DMS114 treated with DMSO at 0.1 percent for 48 hours (cell line): ENCODE measurements at regions not wholly inside any gene's neighbourhood (a gene's known extent, or its start where the extent isn't known, plus 50 kb on each side); places are given as distances from the start of the nearest gene placed in this dataset.
"Not testable (repeated sequence)": the region's sequence is repeated elsewhere in the genome, so short reads cannot be mapped to it uniquely, and the experiment has no call there.

Experiments used
- DNase-seq: peaks from one replicate; lab custom pipeline; 2025; ENCODE audit not compliant: unreplicated experiment; lab: John Stamatoyannopoulos, UW

DNA sequence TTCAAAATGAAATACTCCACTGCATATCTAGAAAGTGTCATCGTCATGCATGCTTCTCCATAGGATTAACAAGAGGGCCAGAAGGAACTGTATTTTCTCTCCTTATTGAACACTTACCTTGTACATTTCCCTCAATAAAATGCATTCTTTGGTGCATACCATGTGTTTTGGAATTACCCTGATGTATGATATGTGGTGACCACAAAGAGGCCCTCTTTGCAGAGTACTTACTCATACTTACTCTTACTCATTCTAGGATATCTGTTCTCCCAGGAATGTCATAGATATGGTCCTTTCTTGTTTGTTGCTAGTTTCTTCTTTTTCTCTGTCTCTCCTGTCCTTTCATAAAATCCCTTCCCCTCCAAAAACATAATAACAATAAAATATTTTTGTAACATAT, 1087.1 kb upstream of the POT1 start:
- no peak for DNase-seq

DNA sequence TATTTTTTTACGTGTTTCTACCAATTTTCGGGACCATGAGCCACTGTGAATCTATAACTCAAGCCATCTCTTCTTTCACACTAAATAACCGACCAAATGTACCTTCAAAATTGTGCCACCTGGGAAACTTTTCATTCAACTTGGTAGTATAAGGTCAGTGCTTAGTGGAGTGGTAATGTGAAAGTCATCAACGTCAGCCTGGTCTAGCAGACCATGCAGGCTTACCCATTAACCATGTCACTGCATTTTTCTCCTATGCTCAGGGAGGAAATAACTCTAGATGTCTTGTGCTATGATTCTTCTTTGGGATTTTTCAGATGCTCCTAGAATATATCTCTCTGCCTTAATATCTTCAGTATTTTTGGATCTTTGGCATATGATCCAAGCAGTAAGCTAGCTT, 1075.4 kb upstream of the POT1 start:
- DNase-seq, result no peak

DNA sequence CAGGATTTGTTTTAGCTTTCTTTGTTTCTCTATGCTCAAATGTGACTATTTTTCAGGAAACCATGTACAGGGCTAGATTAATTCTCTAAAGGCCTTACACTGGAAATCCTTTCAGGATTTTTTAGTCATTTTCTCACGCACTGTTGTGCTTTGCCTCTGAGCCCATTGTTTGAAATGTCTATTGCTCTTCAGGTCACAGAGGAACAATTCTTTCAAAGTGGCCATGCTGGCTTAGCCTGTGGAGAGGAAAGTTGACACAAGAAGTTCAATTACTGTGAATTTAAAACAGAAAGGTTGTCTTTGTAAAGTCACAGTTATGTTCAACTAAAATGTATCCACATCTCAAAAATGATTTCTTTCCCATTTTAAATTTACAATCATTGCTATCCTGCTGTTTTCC, 1071.7 kb upstream of the POT1 start:
- DNase-seq, result no peak

DNA sequence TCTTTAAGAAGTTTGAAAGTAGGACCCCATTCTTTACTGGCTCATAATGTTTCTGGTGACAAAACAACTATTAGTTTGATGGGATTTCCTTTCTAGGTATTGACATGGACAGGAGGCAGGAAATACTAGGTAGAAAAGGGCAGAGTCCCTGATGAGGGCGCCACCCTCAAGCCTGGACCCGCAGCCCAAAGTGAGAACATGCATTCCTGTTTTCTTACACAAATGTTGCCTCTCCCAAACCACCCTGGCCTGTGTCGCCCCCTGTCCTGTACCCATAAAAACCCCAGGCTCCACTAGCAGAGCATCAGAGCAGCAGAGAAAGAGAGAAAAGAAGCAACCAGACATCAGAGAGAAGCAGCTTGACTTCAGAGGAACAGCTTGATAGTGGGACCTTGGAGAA, 1055.2 kb upstream of the POT1 start:
- no peak for DNase-seq

DNA sequence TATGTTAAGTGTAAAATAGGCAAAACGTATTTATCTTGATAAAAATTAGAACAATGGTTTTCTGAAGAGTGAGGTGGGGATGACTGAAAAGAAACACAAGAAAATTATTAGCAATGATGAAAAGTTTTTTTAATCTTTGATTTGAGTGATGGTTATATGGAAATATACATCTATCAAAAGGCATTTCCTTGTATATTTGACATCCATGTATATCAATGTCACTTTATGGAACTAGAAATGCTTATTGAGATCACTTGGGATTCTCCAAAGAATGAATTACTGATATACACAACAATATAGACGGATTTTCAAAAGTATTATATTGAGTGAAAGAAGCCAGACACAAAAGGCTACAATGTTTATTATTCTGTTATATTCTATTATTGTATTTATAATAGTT, 1042.0 kb upstream of the POT1 start:
- DNase-seq, result no peak

DNA sequence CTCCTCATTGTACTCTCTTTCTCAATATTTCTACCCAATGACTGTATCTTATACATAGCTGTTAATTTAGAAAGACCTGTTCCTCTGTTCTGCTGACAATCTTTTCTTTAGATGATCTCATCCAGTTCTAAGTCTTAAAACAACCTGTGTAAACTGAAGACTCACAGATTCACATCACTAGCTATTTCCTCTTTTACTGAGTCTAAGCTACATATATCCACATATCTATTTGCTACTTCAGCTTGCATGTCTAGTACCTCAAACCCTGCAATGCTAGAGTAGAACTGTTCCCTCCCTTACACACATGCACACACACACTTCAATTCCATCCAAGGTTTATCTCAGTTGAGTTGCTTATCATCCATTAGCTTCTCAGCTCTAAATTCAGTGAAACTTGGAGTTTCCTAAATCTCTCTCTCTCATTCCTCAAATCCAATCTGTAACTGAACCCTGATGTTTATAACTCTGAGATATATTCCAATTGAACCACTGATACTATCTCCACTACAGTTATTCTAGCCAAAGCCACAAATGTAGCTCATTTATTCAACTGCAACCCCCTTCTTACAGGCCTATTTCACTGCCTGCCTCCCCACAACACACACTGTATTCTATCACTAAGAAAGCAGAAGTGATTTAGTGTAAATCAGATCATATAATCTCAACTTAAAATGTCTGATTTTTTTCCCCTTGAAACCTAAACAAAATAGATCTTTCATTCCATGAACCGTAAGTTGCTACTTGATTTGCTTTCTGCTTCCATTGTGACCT, 1036.8 kb upstream of the POT1 start:
- no peak for DNase-seq

DNA sequence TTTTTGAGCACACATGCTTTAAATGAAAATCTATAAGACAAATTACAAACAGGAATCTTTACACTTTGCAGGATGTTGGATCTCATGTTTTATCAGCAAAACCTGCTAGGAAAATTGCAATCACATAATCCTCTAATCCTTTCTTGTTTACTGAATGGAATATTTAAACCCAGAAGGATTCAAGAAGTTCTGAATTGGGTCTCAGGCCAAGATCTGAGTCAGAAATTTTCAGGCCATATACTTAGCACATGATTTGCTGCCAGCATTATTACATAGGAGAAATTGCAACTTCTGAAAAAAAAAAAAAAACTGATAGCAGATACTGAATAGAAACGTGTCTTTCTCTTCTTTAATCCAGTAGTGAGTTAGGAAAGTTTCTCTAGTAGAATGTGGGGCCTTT, 1005.3 kb upstream of the POT1 start:
- DNase-seq, result no peak

DNA sequence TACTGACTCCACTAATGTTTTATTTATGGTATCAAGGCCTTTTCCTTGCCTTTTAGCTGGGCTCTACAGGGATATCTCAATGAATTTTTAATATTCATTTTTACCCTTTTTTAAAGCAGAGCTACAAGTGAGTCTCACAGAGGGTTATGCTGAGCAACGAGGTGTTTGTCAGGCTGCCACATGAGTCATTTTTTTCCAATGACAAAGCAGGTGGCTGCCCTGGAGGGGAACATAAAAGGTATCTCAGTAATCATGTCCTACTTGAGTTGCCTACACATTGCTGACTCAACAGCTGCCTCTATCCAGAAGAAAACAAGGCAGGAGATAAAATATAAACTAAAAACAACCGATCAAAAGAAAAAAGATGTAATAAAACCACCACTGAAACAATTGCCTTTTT, 1004.9 kb upstream of the POT1 start:
- no peak for DNase-seq

DNA sequence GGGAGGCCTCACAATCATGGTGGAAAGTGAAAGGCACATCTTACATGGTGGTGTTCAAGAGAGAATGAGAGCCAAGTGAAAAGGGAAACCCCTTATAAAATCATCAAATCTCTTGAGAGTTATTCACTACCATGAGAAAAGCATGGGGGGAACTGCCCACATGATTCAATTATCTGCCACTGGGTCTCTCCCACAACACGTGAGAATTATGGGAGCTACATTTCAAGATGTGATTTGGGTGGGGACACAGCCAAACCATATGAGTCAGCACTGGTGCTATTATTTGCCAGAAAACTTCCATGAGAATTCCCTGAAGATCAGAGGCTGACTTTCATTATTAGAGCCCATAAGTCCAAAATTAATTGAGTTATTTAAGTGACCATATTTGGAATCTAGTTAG, 1001.2 kb upstream of the POT1 start:
- DNase-seq, result no peak

DNA sequence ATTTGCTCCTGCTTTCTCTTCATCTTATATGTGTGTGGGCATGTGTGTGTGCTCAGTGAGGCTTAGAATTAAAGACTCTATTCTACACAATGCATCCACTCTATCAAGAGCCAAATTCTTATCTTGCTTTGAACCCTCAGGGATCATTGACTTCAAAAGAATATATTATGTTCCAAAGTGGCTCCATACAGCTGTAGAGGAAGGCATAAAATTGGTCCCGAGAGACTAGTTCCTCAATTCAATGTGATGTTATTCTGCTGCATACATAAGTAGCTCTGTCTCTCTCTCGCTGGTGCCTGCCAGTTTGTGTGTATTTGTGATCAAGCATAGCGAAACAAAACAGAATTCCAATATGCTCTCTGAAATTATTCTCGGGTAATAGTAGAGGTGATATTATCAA, 997.9 kb upstream of the POT1 start:
- DNase-seq, result no peak

DNA sequence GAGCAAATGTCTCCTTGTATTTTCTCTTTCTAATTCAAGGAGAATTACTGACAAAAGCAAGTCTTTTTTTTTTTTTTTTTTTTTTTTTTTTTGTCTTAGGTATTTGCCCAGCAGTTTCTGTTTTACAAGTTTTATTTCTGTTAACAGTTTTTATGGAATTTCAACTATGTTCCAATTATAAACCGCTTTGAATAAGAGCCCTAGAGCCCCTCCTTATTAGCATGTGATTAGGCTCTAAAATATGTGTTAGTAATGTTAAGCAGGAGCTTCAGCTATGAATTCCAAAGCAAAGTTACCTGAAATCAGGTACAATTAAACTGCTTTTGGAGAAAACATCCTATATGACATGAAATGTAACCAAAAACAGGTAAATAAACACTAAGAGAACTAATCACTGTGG, 997.0 kb upstream of the POT1 start:
- no peak for DNase-seq

DNA sequence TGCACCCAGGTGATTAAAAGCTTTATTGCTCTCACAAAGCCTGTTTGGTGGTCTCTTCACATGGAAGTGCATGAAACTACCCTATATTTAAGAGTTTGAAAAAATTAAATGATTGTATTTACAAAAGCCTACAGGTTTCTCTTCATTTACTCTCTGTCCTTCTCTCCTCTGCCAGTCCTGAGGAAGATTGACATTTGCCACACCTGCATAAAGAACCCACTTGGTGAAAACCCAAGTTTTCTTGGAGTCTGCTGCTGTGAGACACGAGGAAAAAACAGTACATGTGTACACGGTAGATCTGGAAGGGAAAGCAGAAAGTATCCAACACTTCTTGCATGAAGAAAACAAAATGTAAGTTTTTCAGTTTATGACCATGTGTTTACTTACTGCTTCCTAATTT, 994.4 kb upstream of the POT1 start:
- no peak for DNase-seq

DNA sequence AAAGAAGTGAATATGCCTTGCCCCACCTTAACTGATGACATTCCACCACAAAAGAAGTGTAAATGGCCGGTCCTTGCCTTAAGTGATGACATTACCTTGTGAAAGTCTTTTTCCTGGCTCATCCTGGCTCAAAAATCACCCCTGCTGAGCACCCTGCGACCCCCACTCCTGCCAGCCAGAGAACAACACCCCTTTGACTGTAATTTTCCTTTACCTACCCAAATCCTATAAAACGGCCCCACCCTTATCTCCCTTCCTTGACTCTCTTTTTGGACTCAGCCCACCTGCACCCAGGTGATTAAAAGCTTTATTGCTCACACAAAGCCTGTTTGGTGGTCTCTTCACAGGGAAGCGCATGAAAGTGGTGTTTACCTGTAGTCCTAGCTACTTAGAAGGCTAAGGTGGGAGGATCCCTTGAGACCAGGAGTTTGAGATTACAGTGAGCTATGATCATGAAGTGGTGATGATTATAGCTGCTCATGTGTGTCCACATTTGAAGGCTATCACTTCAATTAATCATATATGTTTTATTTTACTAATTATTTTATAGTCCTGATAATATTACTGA, 985.8 kb upstream of the POT1 start:
- DNase-seq, result not testable (repeated sequence)

DNA sequence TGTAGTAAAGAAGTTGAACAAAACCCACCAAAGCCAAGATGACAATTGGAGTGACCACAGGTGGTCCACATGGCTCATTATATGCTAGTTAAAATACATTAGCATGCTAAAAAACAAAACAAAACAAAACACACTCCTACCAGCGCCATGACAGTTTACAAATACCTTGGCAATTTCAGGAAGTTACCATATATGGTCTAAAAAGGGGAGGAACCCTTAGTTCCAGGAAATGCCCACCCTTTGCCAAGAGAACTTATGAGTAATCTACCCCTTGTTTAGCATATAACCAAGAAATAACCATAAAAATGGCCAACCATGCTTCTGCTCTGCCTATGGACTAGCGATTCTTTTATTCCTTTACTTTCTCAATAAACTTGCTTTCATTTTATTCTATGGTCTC, 979.1 kb upstream of the POT1 start:
- no peak for DNase-seq

DNA sequence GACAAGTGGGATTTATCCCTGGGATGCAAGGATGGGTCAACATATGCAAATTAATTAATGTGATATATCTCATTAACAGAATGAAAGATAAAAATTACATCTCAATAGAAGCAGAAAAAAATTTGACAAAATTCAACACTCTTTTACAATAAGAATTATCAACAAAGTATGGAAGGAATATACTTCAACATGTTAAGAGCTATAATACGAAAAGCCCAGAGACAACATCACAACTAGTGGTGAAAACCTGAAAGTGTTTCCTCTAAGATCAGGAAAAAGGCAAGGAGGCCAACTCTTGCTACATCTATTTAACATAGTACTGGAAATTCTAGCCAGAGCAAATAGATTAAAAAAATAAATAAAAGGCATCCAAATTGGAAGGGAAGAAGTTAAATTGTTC, 970.0 kb upstream of the POT1 start:
- DNase-seq, result no peak

DNA sequence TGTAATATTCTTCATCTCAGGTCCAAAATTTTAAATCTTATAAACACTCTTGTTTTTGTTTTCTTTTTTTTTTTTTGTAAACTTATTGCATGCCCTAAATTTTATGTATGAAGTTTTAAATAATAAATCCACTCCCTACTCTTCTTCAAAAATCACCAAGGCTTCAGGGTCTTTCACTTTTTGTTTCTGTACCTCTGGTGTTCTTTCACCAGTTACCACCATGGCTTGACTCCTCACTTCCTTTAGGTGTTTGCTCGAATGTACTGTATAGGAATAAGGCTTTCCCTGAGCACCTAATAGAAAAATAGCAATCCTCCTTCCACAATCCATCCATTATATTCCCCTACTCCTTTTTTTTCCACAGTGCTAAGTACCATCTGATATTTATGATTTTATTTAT, 962.8 kb upstream of the POT1 start:
- DNase-seq, result no peak

DNA sequence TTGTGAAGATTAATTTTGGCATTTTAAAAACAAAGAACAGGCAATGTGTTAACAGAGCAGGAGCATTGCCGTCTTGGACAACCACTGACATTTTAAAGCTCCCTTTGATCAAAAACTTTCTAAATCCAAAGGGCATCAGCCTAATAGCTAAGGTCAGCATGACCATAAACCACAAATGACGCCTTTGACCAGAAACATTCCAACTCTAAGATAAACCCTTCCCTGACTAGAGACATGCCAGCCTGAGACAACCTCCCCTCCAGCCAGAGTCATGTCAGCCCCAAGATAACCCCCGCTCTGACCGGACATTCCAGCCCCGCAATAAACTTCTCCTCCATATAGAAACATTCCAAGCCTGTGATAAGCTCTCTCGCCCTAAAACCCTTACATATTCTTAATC, 949.4 kb upstream of the POT1 start:
- DNase-seq, result no peak

DNA sequence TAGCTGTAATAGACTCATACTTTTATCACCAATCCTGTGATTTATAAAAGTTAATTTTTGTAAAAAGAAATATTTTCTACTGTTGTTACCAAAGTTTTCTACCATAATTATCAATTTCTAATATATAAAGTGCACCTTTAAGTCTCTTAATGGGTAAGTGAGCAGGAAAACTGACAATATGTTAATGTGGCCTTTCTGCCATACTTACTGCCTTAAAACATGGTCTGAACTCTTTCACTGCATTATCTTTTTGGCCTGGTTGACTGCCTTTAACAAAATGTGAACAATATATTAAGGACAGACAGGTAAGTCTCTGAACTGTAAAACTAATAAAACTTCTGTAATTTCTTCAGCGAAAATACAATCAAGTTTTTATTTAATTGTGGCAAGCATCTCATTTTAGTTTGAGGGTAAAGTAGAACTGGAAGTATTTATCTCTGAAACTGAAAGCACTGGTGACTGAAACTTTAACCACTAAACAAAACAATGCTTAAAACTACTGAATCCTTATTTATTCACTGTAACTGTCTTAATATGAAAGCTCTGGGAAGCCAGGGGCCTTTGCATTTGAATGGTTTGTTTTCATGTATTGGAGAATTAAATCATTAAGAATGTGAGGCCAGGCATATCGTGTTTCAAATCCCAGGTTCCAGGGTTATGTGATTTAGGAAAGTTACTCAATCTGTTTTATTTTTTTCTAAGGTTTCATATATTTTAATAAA, 948.8 kb upstream of the POT1 start:
- no peak for DNase-seq

DNA sequence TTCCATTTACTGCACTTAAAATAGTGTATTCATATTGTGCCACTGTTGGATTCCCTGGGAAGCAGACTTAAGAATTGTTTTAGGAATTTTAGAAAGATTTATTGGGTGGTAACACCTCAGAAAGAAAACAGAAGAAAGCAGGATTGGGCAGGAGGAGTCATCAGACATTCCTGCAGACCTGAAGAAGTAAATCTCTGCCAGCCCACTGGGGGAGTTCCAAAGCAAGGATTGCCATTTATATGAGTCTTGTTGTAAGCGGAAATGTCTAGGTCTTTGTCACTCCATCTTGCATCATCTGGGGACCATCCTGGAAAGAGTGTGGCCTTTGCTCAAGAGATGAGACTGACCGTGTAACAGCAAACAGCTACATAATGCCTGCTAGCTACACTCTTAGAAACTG, 947.6 kb upstream of the POT1 start:
- DNase-seq, result no peak

DNA sequence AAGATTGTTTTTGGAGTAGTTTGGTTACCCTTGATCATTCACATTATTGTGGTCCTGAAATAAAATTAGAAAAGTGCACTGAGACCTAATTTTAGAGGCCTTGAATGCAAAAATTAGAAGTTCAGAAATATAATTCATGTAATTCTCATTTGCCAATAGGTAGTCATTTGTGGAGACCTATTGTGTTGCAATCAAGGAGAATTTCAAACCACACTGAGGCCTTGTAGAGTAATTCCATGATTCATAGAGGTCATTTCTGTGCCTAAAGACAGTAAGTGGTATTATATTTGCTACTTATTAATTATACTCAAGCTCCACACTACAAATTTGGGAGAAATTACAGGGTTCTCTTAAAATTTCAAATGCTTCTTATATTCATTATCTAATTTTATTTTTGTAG, 946.8 kb upstream of the POT1 start:
- DNase-seq, result no peak

DNA sequence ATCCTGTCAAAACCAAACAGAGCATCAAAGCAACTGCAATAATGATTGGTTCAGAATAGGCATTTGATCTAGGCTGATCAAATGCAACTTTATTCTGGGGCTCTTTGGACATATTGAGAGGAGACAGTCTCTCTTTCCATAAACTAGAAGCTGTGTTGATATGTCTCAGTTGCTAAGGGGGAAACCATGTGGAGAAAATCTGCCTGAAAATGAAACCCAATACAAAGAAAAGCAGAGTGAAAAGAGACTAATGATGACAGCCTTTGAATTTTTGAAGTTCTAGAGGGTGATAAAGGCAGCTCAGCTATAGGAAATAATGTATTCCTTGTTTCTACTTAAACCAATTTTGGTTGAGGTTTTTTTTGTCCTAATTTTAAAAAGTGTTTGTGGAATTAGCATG, 941.8 kb upstream of the POT1 start:
- no peak for DNase-seq

DNA sequence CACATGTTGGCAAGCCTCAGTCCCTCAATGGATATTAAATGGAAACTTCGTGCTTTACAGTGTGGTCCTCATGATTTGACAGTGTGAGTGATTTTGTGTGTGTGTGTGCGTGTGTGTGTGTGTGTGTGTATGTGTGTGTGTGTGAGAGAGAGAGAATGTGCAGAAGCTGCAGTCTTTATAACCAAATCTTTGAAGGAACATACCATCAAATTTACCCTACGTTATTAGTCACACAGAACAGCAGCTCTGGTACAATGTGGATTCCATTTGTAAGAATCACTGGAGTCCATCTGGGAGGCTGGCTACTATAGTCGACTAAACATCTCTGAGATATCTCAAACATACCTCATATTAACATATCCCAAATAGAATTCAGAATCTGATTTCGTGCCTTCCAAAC, 928.0 kb upstream of the POT1 start:
- DNase-seq, result no peak

DNA sequence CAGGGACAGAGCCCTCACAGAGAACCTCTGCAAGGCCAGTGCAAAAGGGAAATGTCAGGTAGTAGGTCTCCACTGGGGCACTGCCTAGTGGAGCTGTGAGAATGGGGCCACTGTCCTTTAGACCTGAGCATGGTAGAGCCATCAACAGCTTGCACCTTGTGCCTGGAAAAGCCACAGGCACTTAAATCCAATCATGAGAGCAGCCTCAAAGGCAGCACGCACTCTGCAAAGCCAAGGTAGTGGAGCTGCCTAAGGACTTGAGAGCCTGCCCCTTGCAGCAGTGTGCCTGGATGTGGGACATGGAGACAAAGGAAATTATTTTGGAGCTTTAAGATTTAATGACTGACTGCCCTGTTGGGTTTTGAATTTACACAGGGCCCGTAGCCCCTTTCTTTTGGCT, 918.5 kb upstream of the POT1 start:
- DNase-seq, result no peak
